GM23248 (cell line): ENCODE measurements at regions not wholly inside any gene's neighbourhood (a gene's known extent, or its start where the extent isn't known, plus 50 kb on each side); places are given as distances from the start of the nearest gene placed in this dataset.
A peak's percentile ranks its signal among the peaks of the same experiment; 100 is the strongest.

Source experiments
- DNase-seq: peaks from one replicate; pipeline ENCODE4 v3.0.0-alpha.2; 2015
- H2AFZ ChIP-seq: fragments of 200-600 bp; sonication (generic); 2 replicates; pipeline ENCODE4 v1.6.1; 2016; ENCODE audit warnings: antibody characterized with exemption
- H3F3A ChIP-seq: fragments of 200-600 bp; sonication (generic); 2 replicates; pipeline ENCODE4 v1.6.1; 2016; ENCODE audit warnings: mild to moderate bottlenecking, antibody characterized with exemption, mixed run types; ENCODE audit not compliant: insufficient read depth
- H3K27ac ChIP-seq: fragments of 200-600 bp; sonication (generic); 2 replicates; pipeline ENCODE4 v1.5.1; 2016; ENCODE audit warnings: mild to moderate bottlenecking
- H3K27me3 ChIP-seq: fragments of 200-600 bp; sonication (generic); replicated peaks from 2 replicates; pipeline ENCODE4 v1.6.1; 2016; ENCODE audit warnings: mild to moderate bottlenecking; ENCODE audit not compliant: insufficient read depth
- H3K36me3 ChIP-seq: fragments of 200-600 bp; sonication (generic); 2 replicates; pipeline ENCODE4 v1.6.1; 2016; ENCODE audit warnings: low read depth, mild to moderate bottlenecking
- H3K4me1 ChIP-seq: fragments of 200-600 bp; sonication (generic); 2 replicates; pipeline ENCODE4 v1.6.1; 2016; ENCODE audit warnings: mild to moderate bottlenecking; ENCODE audit not compliant: insufficient read depth
- H3K4me2 ChIP-seq: fragments of 200-600 bp; sonication (generic); one replicate; pipeline ENCODE4 v1.6.1; 2016; ENCODE audit warnings: mild to moderate bottlenecking; ENCODE audit not compliant: unreplicated experiment
- H3K4me3 ChIP-seq: fragments of 200-600 bp; sonication (generic); 2 replicates; pipeline ENCODE4 v1.5.1; 2016; ENCODE audit warnings: mild to moderate bottlenecking
- H3K79me2 ChIP-seq: fragments of 200-600 bp; sonication (generic); 2 replicates; pipeline ENCODE4 v1.6.1; 2016; ENCODE audit warnings: mild to moderate bottlenecking; ENCODE audit not compliant: insufficient read depth
- H3K9ac ChIP-seq: fragments of 200-600 bp; sonication (generic); 2 replicates; pipeline ENCODE4 v1.6.1; 2016; ENCODE audit warnings: mild to moderate bottlenecking
- H3K9me2 ChIP-seq: fragments of 200-600 bp; sonication (generic); 2 replicates; pipeline ENCODE4 v1.6.1; 2016; ENCODE audit warnings: mixed run types, mild to moderate bottlenecking, moderate library complexity; ENCODE audit not compliant: insufficient read depth
- H3K9me3 ChIP-seq: fragments of 200-600 bp; sonication (generic); one replicate; pipeline ENCODE4 v1.6.1; 2017; ENCODE audit warnings: low read depth
- H4K20me1 ChIP-seq: fragments of 200-600 bp; sonication (generic); 2 replicates; pipeline ENCODE4 v1.6.0; 2016; ENCODE audit not compliant: insufficient read depth
- EZH2 ChIP-seq: fragments of 200-600 bp; sonication (generic); IDR thresholded peaks from 2 replicates; pipeline ENCODE4 v1.6.1; 2018; ENCODE audit warnings: antibody characterized with exemption, mild to moderate bottlenecking; ENCODE audit not compliant: insufficient read depth, poor library complexity, severe bottlenecking
- EZH2phosphoT487 ChIP-seq: fragments of 200-600 bp; sonication (generic); IDR thresholded peaks from 2 replicates; pipeline ENCODE4 v1.6.1; 2018; ENCODE audit warnings: antibody characterized with exemption, moderate library complexity, mild to moderate bottlenecking, low read depth; ENCODE audit not compliant: insufficient read depth
- WGBS, 2 experiments: methylation state at CpG; one replicate each; pipeline ENCODE4 v1.1.6; 2015 to 2017; ENCODE audit warnings: low lambda C conversion rate in 2 of 2, low coverage in 1 of 2; ENCODE audit errors: missing lambda C conversion rate in 2 of 2; 5-methylcytosine and 5-hydroxymethylcytosine counted together
- in situ Hi-C: fragments of 300-500 bp; cut with MboI; formaldehyde crosslinking; loops from 2 replicates; pipeline ENCODE4 v1.15.0; 2020

DNA sequence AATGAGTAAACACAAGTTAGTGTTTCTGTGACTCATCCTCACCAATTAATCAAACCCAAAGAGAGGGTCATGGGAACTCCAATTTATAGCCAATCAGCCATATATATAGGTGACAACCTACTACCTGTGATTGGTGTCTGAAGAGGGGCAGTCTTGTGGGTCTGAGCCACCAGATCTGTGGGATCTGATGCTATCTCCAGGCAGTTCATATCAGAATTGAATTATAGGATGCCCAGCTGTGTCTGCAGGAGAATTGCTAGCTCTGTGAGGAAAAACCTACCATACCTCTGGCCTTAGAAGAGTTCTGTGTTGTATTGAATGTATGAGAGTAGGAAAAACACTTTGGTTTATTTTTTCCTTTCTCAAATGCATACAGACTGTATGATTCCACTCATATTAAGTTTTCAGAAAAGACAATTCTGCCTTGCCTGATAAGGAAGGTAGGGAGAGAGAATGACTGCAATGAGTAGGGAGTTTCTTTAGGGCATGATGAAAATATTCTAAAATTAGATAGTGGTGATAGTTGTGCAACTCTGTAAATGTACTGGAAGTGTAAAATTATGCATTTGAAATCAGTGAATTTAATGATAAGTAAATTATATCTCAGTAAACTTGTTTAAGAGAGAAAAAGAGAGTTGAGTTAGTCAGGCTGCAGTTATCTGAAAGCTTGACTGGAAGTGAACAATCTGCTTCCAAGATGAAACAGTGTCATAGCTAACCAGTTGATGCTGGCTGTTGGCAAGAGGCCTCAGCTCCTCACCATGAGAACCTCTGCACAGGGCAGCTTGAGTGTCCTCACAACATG, 274.9 kb downstream of the AUH start:
- in situ Hi-C loops = no loop called here
- H3K79me2 ChIP-seq = no peaks in the 10 kb centered on the region
- H3K27ac ChIP-seq = no peak overlapping the region
- no peaks in the 10 kb centered on the region for H3F3A ChIP-seq
- no peak overlapping the region for H2AFZ ChIP-seq
- peaks cover 4% of the 10 kb centered on the region; the same call in 1 of the 2 replicates for H3K4me1 ChIP-seq
- no peak overlapping the region for H3K9ac ChIP-seq
- no peaks in the 10 kb centered on the region for H3K27me3 ChIP-seq
- no peaks in the 10 kb centered on the region for H3K36me3 ChIP-seq
- TF ChIP-seq EZH2phosphoT487 (no peak), EZH2 (no peak)
- no peaks in the 10 kb centered on the region for H3K9me2 ChIP-seq
- DNase-seq = peak; percentile 19
- no peak overlapping the region for H3K4me3 ChIP-seq
- H3K4me2 ChIP-seq = no peak overlapping the region
- H4K20me1 ChIP-seq = no peaks in the 10 kb centered on the region
- no peaks in the 10 kb centered on the region for H3K9me3 ChIP-seq

DNA sequence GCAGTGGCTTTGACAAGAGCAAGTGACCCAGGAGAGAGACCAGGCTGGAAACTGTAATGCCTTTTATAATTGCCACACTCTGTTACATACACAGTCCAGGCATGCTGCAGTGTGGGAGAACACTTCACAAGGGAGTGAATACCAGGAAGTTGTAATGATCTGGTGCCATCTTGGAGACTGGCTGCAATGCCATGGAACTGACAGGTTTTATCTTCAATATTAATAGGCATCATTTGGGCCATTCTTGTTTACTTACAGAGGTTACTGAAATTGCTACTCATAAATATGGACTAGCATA, 274.3 kb downstream of the AUH start:
- H3K4me1 ChIP-seq = peaks cover 4% of the 10 kb centered on the region; the same call in 1 of the 2 replicates
- H3K4me3 ChIP-seq = no peak overlapping the region
- no peaks in the 10 kb centered on the region for H3F3A ChIP-seq
- no peaks in the 10 kb centered on the region for H3K79me2 ChIP-seq
- no peaks in the 10 kb centered on the region for H4K20me1 ChIP-seq
- H3K36me3 ChIP-seq = no peaks in the 10 kb centered on the region
- TF ChIP-seq EZH2 (no peak), EZH2phosphoT487 (no peak)
- no peaks in the 10 kb centered on the region for H3K9me2 ChIP-seq
- DNase-seq = no peak
- H3K4me2 ChIP-seq = no peak overlapping the region
- no peak overlapping the region for H2AFZ ChIP-seq
- no peaks in the 10 kb centered on the region for H3K27me3 ChIP-seq
- no peak overlapping the region for H3K27ac ChIP-seq
- no peak overlapping the region for H3K9ac ChIP-seq
- no peaks in the 10 kb centered on the region for H3K9me3 ChIP-seq
- in situ Hi-C loops = no loop called here

DNA sequence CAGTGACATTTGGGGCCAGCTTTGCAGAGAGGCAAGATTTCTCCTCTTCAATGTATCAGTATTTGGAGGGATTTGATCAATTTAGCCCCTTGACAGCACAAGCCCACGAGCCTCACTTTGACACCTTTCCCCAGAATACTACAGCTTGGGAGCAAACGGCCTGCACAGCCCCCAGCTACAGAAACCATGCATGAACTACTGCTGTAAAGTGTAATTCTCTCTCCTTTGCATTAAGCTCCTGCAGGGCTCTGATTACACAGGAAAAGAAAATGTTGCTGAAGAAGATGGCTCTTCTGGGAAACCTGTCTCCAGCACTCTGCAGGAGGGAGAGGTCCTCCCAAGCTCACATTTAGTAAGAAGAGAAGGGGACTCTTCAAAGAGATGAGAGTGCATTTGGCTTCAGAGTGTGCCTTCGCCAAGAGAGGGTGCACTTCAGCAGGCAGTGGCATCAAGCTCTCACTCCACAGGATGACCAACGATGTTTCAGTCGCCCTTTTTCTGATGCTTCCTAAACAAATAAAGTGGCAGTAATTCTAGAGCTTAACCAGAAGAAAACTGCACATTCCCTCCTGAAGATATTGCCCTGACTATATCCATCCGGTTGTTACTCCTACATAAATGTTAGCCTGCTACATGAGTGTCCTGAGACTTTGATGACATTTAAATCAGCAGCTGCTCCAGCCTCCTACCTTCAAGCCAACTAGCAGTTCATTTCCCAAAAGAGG, 272.2 kb downstream of the AUH start:
- 35 to 40% methylated on average over 6 of the region's 6 CpGs for WGBS, 2 experiments
- no peak for TF ChIP-seq EZH2

DNA sequence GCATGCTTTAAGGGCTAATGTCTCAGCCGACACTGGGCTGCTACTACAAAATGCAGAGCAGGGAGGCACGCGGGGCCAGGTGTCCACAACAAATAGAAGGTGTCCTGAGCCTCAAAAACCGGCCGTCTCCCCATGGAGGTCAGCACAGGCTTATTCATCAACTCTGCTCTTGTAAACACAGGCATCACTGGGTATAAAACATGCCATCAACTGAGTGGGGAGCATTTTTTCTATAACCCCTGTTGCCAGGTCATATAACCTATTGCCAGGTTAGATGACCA, 271.6 kb downstream of the AUH start:
- Histone ChIP-seq H4K20me1 (no peaks in the 10 kb centered on the region), H3K36me3 (no peaks in the 10 kb centered on the region), H3K4me2 (no peak overlapping the region), H3K9me2 (no peaks in the 10 kb centered on the region), H3K79me2 (no peaks in the 10 kb centered on the region), H3K9ac (no peak overlapping the region), H3K27me3 (no peaks in the 10 kb centered on the region), H3K27ac (no peak overlapping the region), H3K4me1 (peaks cover 4% of the 10 kb centered on the region; the same call in 1 of the 2 replicates), H2AFZ (no peak overlapping the region), H3K4me3 (no peak overlapping the region), H3F3A (no peaks in the 10 kb centered on the region), H3K9me3 (no peaks in the 10 kb centered on the region)
- in situ Hi-C loops = no loop called here
- WGBS, 2 experiments = 78 to 79% methylated on average over 5 of the region's 5 CpGs
- TF ChIP-seq EZH2 (no peak), EZH2phosphoT487 (no peak)
- DNase-seq = no peak

More for the DNA sequence above, 272.2 kb downstream of the AUH start:
- no peaks in the 10 kb centered on the region for H3K27me3 ChIP-seq
- no peak overlapping the region for H3K27ac ChIP-seq
- no peaks in the 10 kb centered on the region for H3K79me2 ChIP-seq
- H3K4me2 ChIP-seq = no peak overlapping the region
- no peaks in the 10 kb centered on the region for H4K20me1 ChIP-seq
- H3K4me1 ChIP-seq = peaks cover 4% of the 10 kb centered on the region; the same call in 1 of the 2 replicates
- H2AFZ ChIP-seq = no peak overlapping the region
- H3F3A ChIP-seq = no peaks in the 10 kb centered on the region
- H3K9me2 ChIP-seq = no peaks in the 10 kb centered on the region
- H3K9me3 ChIP-seq = no peaks in the 10 kb centered on the region
- peak; percentile 67 for DNase-seq
- in situ Hi-C loops = no loop called here
- H3K36me3 ChIP-seq = no peaks in the 10 kb centered on the region
- no peak overlapping the region for H3K4me3 ChIP-seq
- no peak overlapping the region for H3K9ac ChIP-seq

DNA sequence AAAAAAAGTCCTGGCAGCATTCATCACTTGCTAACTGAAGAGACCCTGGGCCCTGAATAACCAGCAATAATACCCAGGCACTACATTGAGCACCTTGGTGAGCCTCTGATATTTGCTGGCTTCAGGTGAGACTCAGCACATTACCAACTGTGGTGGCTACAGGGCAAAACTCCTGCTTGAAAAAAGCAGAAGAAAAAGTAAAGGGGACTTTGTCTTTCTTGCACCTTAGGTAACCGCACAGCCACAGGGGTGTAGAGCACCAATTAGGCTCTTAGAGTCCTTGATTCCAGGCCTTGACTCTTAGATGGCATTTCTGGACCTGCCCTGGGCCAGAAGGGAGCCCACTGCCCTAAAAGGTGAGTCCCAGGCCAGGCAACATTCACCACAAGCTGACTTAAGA, 269.5 kb downstream of the AUH start:
- in situ Hi-C loops = no loop called here
- Histone ChIP-seq H3K27me3 (no peaks in the 10 kb centered on the region), H3K36me3 (no peaks in the 10 kb centered on the region), H3K4me1 (peaks cover 4% of the 10 kb centered on the region; the same call in 1 of the 2 replicates), H2AFZ (no peak overlapping the region), H3K27ac (no peak overlapping the region), H4K20me1 (no peaks in the 10 kb centered on the region), H3K9me2 (no peaks in the 10 kb centered on the region), H3K79me2 (no peaks in the 10 kb centered on the region), H3K4me3 (no peak overlapping the region), H3K9me3 (no peaks in the 10 kb centered on the region), H3F3A (no peaks in the 10 kb centered on the region), H3K9ac (no peak overlapping the region), H3K4me2 (no peak overlapping the region)
- TF ChIP-seq EZH2phosphoT487 (no peak), EZH2 (no peak)
- 93 to 100% methylated on average over 1 of the region's 1 CpG for WGBS, 2 experiments
- no peak for DNase-seq
